ENCODE measurements at regions not wholly inside any gene's neighbourhood (a gene's known extent, or its start where the extent isn't known, plus 50 kb on each side); places are given as distances from the start of the nearest gene placed in this dataset.
"Not testable (repeated sequence)": the region's sequence is repeated elsewhere in the genome, so short reads cannot be mapped to it uniquely, and the experiment has no call there.

DNA sequence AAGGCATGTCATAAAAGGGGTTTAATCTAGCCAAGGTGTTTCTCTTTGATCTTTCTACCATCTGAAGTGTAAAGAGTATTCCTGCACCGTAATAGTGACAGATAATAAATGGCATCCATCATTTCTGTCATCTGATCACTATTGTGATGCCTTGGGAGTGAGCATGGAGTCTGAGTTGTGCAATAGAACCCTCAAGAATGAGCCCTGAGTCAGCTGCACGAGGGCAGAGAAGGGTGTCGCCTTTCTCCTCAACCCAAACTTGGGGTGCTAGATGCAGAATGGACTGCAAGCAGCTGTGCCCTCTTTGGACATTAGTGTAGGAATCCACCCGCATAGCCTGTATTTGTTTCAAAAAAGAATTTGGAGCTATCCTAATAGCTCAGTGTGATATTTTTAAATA lies 115.2 kb downstream of the ZNF37A start:
- DNase-seq = no peak

DNA sequence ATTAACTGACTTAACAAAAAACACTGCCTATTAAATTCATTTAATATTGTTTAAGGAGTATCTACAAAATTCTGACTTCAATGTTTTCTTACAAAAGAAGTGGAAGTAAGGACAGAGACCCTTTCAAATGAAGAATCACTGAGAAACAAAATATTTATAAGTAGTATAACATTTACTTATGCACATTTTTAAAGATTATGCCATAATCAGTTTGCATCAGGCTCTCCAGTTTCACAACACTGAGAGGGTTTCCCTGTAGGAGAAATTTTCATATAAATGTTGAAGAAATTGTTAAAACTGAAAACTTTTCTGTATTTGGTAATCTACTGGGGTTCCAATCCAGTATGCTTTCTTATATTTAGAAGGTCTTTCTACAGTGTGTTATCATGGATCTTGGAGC lies 115.6 kb downstream of the ZNF37A start:
- not testable (repeated sequence) for DNase-seq

DNA sequence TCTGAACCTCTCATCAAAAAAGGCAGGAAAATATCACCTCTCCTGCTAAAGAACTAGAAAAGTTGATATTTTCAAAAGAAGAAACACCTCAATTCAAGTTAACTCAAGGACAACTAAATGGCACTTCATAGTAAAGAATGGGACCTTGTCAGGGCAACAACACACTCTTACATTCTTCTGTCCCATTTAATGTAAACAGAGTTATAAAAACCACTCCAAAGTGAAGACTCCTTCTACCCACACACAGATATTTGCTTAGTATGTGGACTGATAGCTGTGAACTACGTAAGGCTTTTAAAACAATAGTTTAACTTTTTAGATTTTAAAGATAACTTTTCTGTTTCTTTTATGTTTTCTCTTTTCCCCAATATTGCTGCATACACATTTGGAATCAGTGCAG lies 118.3 kb downstream of the ZNF37A start:
- DNase-seq = no peak

DNA sequence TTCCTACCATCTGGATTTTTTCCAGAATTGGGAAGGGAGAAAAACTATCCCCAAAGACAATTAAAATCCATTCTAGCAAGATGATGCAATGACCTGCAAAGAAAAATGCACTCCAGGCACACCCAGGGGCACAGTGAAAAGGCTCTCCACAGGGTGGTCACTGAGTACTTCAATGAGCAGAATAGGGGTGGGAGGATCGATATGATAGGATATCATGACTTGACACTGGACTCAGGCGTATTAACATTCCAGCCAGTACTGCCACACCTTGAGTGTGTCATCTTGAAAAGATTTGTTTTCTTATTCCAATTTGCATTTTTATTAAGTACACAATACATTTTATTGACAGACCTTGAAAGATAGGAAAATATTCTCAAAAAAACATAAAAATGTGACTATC lies 132.2 kb downstream of the ZNF37A start:
- no peak for DNase-seq

DNA sequence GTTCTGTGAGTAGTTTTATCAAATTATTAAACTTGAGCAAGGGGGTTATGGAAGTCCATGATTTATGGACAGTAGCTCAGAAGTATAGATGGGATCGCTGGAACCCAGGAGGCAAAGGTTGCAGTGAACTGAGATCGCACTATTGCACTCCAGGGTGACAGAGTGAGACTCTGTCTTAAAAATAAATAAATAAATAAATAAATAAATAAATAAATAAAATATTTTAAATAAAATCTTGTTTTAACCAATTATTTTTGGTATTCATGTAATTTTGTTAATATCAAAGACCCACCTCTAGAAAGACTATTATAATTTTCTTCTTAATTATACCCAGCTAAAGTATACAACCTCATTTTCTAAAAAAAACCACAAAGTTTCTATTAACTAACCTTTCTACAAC lies 134.3 kb downstream of the ZNF37A start:
- no peak for DNase-seq

DNA sequence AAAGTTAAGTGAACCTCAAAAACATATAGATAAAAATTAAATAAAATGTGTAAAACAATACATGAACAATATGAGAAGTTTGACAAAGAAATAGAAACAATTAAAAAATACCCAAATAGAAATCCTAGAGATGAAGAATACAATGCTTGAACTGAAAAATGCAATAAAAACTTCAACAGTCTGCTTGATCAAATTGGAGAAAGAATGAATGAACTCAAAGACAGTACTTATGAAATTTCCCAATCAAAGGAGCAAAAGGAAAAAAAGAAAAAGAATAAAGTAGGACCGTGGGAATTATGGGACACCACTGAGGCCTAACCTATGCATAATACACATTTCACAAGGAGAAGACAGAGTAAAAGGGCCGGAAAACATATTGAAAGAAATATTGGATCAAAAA lies 144.3 kb downstream of the ZNF37A start:
- not testable (repeated sequence) for DNase-seq

DNA sequence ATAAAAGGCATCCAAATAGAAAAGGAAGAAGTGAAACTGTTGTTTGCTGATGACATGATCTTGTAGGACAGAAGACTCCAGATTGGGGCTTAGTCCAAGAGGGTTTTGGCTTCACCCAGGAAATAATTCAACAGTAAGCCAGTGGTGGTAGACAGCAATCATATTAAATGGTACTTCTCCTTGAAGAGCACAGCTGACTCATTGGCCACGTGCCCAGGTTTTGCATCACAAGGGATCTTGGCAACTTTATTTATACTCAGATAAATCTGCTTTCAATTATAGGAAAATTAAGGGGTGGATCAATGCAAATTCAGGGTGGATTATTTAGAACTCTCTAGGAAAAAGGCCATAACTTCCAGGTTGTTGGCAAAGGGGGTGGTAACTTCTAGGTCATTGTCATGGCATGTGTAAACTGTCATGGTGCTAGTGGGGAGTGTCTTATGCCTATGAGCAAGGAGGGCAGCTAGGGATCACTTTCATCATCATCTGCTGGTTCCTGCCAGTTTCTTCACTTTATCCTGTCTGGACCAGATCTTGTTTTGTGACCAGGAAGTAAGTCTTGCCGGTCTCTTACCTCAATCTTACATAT lies 148.0 kb downstream of the ZNF37A start:
- DNase-seq = not testable (repeated sequence)

DNA sequence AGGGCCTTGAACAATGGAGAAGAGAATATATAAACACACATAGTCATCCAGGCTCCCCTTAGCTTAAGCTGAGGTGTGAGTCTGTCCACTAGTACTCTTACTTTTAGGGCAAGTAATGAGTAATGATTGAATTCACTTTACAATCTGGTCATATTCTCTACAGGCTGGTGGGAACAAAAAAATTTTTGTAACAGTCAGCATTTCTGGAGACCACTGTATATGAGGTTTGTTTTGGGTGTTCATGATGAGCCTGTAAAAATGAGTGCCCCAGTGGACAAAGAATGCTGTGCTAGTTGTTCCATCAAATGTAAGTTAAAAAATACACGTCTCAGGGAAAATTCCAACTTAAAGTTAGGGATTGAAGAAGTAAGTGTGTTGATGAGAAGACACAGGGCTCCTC lies 154.0 kb downstream of the ZNF37A start:
- DNase-seq = not testable (repeated sequence)

DNA sequence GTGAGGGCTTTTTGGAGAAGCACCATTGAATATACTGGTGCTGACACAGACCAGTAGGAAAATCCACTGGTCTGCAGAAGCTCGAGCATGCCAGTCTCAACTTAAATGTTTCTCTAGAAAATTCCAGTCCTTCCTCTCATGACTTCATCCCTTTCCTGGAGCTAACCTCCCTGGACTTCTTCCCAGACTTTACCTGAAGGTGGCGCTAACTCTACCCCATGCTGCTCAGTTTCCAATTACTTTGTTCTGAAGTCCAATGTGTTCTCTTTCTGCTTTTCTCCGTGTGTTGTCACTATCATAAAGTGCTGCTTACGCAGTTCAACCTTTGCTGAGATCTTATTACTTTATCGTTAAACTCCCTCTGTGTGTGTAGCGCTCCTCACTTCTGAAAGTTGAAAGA lies 158.4 kb downstream of the ZNF37A start:
- DNase-seq = not testable (repeated sequence)

DNA sequence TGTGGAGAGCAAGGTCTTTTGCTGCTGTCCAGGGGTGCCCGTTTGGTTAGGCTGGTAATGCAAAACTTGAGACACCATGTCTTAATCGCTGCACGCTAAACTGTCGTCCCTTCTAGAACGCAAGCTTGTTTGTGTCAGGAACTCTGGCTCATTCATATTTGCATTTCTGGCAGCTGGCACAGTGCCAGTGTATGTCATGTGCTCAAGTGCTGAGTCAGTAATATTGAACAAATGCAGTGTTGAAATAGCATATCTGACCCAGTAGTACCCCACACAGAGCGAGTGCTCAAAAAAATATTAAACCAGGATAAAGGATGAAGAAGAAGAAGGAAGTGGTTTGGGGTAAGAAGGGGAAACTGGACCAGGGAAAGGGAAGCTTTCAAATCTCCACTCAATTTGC lies 173.4 kb downstream of the ZNF37A start:
- not testable (repeated sequence) for DNase-seq

DNA sequence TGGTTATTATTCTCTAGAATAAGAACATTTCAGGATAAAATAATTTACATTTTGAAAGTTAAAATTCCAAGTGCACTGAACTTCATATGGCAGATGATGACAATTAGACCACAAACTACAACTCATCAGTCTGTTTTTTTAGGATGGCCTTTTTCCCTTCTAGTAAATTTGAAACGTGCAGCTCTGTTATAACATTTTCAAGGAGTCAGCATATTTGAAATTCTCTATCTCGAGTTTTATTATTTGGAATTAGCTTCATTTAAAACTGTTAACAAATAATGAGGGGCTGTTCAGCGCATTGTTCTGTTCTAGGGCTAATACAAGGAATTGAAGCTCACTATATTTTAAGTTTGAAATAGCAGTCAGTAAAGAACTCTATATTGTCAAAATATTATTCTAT lies 176.9 kb downstream of the ZNF37A start:
- DNase-seq = not testable (repeated sequence)

DNA sequence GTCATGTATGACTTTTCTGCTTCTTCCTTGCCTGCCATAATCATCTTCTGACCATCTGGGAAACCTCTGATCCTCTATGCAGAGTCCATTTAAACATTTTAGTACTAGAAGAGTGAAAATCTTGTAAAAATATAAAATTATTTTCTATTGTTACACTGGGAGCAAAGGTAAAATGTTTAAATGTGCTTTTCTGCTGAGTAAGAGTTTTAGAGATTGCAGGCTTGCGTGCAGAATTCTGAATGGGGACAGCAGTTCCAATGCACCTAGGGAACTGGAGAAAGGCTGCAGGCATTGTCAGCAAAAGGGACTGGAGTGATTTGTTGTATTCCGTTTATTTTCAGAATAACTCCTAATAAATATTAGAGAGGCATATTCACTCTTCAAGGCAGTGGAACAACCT lies 180.7 kb downstream of the ZNF37A start:
- not testable (repeated sequence) for DNase-seq

DNA sequence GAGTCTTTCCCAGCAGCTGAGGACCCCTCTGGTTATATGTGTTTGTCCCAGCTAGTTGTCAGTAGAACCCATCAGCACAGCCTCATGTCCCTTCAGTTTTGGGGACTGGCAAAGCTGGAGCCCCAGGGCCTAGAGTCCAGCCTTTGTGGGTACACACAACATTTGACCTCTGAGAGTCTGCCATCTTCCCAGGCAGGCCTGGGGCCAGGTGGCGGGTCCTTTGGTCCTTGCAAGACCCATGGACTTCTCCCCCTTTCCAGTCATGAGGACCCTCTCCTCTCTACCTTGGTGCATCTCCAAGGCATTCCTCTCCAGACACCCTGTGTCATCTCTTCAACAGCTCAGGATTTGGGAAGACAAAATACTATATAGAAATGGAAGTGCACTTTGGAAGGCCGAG lies 198.4 kb downstream of the ZNF37A start:
- not testable (repeated sequence) for DNase-seq

DNA sequence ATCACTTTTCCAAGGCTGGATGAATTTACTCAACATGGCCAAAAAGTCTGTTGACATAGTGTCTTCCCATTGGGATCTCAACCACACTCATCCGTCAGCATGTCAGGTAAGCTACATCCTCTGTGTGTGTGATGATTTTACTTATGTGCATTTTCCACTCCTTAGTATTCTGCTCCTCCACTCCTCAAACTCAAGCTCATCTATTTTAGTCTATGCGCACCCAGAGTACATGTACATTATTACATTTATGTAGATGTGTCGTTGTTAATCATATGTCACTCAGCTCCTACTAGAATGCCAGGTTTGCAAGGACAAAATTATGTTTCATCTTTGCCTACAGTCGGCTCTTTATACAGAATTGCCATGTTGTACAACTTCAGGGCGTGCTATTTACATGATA lies 216.0 kb downstream of the ZNF37A start:
- not testable (repeated sequence) for DNase-seq

DNA sequence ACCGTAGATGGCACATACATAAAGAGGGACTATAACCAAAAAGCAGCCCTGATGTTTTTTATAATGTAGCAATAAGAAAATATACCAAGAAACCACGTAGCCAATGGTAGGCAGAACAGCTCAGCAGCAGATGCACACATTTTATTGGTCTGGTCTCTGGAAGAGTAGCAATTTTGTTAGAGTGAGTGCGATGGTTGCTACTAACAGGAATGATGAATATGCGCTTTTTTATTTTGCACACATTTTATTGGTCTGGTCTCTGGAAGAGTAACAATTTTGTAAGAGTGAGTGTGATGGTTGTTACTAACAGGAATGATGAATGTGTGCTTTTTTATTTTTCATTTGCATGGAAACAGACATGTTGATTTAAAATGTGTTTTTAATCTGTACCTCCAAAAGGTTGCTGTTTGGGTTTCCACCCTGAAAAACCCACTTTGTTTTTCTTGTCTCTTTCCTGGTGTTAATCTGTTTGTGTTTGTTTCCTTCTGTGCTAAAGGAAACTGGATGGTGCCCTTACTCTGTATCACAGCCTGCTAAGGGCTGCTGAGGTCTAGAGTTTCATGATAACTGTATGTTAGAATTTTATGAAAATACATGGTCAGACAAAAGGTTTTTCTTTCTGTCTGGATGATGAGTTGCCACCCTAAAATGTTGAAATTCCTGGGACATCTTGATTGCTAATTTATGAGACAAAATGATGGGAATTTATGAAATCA lies 221.1 kb downstream of the ZNF37A start:
- not testable (repeated sequence) for DNase-seq

DNA sequence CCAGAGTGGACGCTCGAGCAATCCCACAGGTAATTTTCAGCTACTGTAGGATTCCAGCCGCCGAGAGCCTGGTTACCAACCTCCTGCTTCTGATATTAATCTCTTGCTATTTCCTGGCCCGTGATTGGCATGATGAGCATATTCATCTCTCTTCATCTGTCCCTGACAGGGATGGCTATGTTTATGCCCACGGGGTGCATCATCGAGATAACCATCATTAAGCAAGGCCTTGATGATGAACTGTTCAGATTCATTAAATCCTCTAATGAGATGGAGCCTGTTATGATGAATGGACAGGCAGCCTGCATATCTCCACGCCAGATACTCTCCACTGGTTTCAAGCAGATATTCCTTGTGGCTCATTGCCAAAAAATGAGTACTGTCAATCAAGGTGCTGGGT lies 227.3 kb downstream of the ZNF37A start:
- DNase-seq = not testable (repeated sequence)

DNA sequence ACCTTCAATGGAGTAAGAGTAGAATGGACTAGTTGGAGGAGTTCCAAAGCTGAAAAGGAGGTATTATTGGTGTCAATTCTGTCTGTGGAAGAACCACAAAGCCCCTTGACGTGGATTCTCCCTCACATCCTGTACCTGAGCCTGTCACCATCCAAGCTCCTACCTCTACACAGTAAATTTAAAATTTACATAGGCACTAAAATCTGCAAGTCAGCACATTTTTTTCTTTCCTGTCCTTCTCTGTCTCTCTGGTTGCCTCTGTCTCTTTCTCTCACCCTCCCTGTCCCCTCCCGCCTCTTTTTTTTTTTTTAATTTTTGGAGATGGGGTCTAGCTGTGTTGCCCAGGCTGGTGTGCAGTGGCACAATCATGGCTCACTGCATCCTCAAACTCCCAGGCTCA lies 236.2 kb downstream of the ZNF37A start:
- DNase-seq = not testable (repeated sequence)

DNA sequence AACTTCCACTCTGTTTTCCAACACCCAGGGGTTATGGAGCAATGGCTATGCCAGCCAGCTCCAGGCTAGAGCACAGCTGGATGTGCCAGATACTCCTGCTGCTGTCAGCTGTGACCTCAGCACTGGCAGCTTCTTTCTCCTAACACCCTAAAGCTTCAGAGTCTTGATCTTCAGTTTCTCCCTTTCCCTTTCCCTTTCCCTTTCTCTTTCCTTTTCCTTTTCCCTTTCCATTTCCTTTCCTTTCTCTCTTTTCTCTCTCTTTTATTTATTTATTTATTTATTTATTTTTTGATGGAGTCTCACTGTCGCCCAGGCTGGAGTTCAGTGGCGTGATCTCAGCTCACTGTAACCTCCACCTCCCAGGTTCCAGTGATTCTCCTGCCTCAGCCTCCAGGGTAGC lies 237.0 kb downstream of the ZNF37A start:
- not testable (repeated sequence) for DNase-seq

DNA sequence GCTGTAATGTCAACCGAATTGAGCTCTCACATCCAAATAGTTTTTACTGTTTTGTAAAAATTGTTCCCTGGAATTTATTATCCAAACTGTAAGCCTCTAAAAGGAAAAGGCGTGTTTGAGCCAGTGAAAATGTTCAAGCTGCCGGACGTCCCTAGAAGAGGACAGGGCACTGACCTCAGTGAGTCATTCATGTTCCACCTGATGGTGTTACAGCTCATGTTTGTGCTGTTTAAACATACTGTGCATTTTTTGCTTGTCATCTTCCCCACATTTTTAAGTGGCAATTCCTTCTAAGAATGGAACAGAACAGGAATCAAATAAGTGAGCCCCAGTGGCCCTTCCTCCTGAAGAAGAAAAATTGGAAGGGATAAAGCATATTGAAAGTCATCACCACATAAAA lies 239.6 kb downstream of the ZNF37A start:
- DNase-seq = not testable (repeated sequence)

DNA sequence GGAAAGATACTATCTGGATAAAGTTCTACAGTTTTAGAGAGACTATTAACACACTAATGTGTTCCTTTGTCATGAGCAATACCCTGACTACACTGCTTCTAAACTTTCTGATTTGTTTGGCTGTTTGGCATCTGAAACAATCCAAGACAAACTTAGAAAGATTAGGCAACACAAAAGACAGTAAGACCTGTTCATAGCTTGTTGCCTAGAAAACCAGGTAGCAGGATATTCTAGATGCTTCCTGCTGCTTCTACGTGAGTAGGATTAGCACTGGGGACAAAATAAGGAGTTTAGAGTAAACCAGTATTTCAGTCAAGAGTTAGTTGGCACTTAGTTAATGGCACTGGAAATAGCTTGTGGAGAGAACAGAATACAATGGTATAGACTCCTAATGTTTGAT lies 256.5 kb downstream of the ZNF37A start:
- DNase-seq = not testable (repeated sequence)

DNA sequence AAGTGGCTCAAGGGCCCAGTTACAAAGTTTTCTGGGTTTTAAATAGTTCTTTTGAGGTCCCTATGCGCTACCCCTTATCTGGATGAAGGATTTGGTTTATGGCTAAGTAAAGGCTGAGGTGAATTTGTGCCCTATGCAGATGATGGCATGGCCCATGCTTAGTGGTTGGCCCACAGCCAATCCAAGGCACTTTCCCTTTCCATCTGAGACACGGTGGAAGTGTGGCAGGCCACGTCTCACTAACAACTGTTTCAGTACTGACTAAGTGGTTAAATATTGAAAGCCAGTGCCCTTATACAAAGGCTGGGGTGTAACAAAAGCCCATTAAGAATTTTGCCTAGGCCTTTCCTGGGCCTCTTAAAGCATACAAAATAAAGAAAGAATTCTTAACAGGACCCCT lies 260.3 kb downstream of the ZNF37A start:
- DNase-seq = peak in 1 of 2 experiments; percentile 1

DNA sequence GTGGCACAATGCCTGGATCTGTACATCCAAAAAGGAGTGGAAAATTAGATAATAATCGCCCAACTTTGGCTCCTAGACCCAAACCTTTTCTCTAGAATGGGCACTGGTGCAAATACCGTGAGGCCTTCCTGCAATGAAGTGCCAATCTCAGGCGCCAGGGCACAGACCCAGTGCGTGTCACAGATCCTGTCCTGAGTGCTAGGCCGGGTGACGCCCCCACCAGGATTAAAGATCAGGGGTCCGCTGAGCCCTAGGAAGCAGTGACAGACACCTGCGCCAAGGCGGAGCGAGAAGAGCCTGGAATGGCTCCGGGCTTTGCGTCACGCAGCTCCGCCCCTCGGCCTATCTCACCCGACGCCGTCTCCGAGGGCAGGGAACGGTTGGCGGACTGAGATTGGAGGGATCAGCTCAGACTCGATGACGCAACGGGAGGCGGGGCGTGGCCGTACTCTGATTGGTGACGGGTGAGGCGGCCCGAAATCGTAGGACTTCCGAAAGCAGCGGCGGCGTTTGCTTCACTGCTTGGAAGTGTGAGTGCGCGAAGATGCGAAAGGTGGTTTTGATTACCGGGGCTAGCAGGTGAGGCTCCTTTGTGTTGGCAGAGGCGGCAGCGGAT lies 261.9 kb downstream of the ZNF37A start:
- DNase-seq = peak; percentile 64 to 79

DNA sequence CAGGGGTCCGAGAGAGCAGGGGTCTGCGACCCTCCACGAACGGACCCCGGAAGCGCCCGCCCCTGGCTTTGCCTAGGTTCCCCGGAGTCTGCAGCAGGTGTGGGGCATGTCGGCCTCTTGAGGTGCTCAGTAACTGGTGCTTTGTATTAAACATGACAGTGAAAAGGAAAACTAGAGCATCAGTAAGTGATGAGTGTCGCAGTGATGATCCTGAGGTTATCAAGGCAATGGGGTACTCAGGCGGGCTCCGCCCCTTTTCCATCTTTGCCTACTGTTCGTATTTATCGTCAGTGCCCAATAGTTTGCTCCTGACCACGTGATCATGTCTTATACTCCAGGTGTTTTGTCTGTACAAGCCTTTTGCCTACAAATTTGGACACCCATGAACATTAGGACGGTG lies 262.4 kb downstream of the ZNF37A start:
- not testable (repeated sequence) for DNase-seq

DNA sequence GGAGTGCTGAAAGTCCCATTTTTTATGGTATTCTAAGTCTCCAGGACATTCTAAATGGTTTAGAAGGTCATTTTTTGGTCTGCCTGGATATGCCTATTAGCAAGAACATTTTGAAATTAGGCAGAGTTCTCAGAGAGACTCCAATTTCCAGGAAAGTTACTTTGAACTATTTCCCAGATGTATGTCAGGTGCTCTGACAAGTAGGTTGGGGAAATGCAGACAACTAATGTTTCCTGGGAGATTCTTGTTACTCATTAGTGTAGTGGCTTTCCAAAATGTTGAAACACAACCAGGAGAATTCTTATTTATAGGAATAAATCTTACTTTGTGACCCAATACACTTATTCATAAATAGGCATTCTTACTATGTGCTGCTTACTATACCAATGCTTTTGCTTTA lies 268.4 kb downstream of the ZNF37A start:
- not testable (repeated sequence) for DNase-seq
